ENCODE measurements at regions not wholly inside any gene's neighbourhood (a gene's known extent, or its start where the extent isn't known, plus 50 kb on each side); places are given as distances from the start of the nearest gene placed in this dataset.

DNA sequence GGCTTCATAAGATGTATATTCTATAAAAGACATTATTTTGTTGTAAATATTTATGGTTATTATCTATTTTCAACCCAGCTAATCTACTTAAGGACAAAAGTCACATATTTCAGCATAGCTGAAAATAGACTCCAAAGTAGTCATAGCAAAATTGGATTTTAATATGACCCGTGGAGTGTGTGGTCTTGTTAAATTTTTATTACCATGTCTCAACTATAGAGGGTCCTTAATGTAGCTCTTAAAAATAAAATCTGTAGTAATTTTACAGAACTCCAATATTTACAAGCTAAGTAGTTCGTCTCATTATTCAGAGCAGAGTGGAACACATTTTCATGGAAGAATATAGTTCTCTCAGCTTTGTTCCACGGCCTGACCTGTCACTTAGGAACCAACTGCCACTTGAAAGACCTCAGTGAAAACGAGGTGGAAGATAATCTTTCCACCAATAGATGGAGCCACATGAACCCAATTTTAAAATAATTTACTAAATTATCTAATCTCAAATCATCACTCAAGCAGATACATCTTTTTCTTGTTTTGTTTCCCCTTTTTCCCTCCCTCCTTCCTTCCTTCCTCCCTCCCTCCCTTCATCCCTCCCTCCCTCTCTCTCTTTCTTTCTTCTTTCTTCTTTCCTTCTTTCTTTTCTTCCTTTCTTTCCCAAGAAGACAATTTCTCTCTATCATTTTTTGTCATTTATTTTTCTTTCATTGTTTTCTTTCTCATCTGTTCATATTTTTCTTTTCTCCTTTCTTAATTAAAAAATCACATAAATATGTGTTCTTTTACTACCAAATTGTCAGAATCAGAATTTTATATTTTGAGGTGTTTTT lies 97.2 kb downstream of the CLDN1 start:
- TF ChIP-seq, protein P1, sequence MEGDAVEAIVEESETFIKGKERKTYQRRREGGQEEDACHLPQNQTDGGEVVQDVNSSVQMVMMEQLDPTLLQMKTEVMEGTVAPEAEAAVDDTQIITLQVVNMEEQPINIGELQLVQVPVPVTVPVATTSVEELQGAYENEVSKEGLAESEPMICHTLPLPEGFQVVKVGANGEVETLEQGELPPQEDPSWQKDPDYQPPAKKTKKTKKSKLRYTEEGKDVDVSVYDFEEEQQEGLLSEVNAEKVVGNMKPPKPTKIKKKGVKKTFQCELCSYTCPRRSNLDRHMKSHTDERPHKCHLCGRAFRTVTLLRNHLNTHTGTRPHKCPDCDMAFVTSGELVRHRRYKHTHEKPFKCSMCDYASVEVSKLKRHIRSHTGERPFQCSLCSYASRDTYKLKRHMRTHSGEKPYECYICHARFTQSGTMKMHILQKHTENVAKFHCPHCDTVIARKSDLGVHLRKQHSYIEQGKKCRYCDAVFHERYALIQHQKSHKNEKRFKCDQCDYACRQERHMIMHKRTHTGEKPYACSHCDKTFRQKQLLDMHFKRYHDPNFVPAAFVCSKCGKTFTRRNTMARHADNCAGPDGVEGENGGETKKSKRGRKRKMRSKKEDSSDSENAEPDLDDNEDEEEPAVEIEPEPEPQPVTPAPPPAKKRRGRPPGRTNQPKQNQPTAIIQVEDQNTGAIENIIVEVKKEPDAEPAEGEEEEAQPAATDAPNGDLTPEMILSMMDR (IDR thresholded peaks at IDR 0.05; ENCODE audit: low read length), result peak; percentile 50
- no peak for TF ChIP-seq EZH2 (optimal IDR thresholded peaks at IDR 0.05; ENCODE audit: low read depth, low read length)
- TF ChIP-seq EZH2phosphoT487 (IDR thresholded peaks at IDR 0.05; ENCODE audit: low read length), result no peak
